Lower leg skin (tissue), 3 donors: ENCODE measurements at regions not wholly inside any gene's neighbourhood (a gene's known extent, or its start where the extent isn't known, plus 50 kb on each side); places are given as distances from the start of the nearest gene placed in this dataset.

Source experiments
- POLR2A ChIP-seq, 2 donors: fragments of 450-650 bp; IDR thresholded peaks; one replicate each; pipeline ENCODE4 v1.6.1; 2016 to 2017; ENCODE audit warnings: antibody characterized with exemption in 2 of 2, mild to moderate bottlenecking in 1 of 2, moderate library complexity in 1 of 2
- TF ChIP-seq, protein P1 (sequence below), 3 donors: fragments of 450-650 bp; IDR thresholded peaks; one replicate each; pipeline ENCODE4 v1.5.1; 2016; ENCODE audit warnings: antibody characterized with exemption in 3 of 3, mild to moderate bottlenecking in 3 of 3, moderate library complexity in 2 of 3

- no peak for TF ChIP-seq POLR2A (IDR thresholded peaks at IDR 0.05)
- TF ChIP-seq, protein P1, sequence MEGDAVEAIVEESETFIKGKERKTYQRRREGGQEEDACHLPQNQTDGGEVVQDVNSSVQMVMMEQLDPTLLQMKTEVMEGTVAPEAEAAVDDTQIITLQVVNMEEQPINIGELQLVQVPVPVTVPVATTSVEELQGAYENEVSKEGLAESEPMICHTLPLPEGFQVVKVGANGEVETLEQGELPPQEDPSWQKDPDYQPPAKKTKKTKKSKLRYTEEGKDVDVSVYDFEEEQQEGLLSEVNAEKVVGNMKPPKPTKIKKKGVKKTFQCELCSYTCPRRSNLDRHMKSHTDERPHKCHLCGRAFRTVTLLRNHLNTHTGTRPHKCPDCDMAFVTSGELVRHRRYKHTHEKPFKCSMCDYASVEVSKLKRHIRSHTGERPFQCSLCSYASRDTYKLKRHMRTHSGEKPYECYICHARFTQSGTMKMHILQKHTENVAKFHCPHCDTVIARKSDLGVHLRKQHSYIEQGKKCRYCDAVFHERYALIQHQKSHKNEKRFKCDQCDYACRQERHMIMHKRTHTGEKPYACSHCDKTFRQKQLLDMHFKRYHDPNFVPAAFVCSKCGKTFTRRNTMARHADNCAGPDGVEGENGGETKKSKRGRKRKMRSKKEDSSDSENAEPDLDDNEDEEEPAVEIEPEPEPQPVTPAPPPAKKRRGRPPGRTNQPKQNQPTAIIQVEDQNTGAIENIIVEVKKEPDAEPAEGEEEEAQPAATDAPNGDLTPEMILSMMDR (IDR thresholded peaks at IDR 0.05): no peak
These were observed 182.3 kb upstream of the GALNT2 start for GRCh38 chr1:229884765-229885164.
